ENCODE measurements at regions not wholly inside any gene's neighbourhood (a gene's known extent, or its start where the extent isn't known, plus 50 kb on each side); places are given as distances from the start of the nearest gene placed in this dataset.

- Histone ChIP-seq H3K79me2 (replicated peaks; ENCODE audit: insufficient read depth, low read length) (no peaks in the 10 kb centered on the region), H3F3A (ENCODE audit: insufficient read depth, low read length, poor library complexity, severe bottlenecking) (no peaks in the 10 kb centered on the region), H3K9me2 (ENCODE audit: insufficient read depth, low read length) (no peaks in the 10 kb centered on the region), H3K36me3 (ENCODE audit: insufficient read depth, low read length) (no peaks in the 10 kb centered on the region), H2AFZ (ENCODE audit: low read depth, low read length) (no peak overlapping the region), H3K27me3 (ENCODE audit: insufficient read depth, low read depth, low read length) (no peaks in the 10 kb centered on the region), H3K4me3 (ENCODE audit: low read length) (no peak overlapping the region), H3K9ac (ENCODE audit: low read length) (no peak overlapping the region), H3K27ac (ENCODE audit: low read length) (no peak overlapping the region), H3K4me2 (ENCODE audit: low read length) (no peak overlapping the region), H4K20me1 (ENCODE audit: insufficient read depth) (no peaks in the 10 kb centered on the region), H3K9me3 (ENCODE audit: low read length) (no peaks in the 10 kb centered on the region)
- TF ChIP-seq POLR2AphosphoS5 (IDR thresholded peaks at IDR 0.05) (no peak), RAD21 (conservative IDR thresholded peaks at IDR 0.05) (no peak), MXI1 (conservative IDR thresholded peaks at IDR 0.05; ENCODE audit: poor library complexity, severe bottlenecking) (no peak), SMC3 (conservative IDR thresholded peaks at IDR 0.05; ENCODE audit: poor library complexity) (no peak), CTCF (IDR thresholded peaks at IDR 0.05; ENCODE audit: poor library complexity, severe bottlenecking) (no peak), EZH2 (IDR thresholded peaks at IDR 0.05; ENCODE audit: borderline replicate concordance, insufficient read depth, low read length, poor library complexity, severe bottlenecking) (no peak), REST (IDR thresholded peaks at IDR 0.05; ENCODE audit: borderline replicate concordance) (no peak), EP300 (conservative IDR thresholded peaks at IDR 0.05; ENCODE audit: poor library complexity, severe bottlenecking) (no peak), TAF1 (IDR thresholded peaks at IDR 0.05; ENCODE audit: low read depth) (no peak)
Measured at GRCh38 chrX:148381603-148382002, 118.8 kb upstream of the AFF2 start.

GRCh38 chrX:148382983-148383382 lies 117.4 kb upstream of the AFF2 start:
- H3K9me2 ChIP-seq (ENCODE audit: insufficient read depth, low read length): no peaks in the 10 kb centered on the region
- no peaks in the 10 kb centered on the region for H3K27me3 ChIP-seq (ENCODE audit: insufficient read depth, low read depth, low read length)
- no peaks in the 10 kb centered on the region for H3F3A ChIP-seq (ENCODE audit: insufficient read depth, low read length, poor library complexity, severe bottlenecking)
- no peak overlapping the region for H3K4me3 ChIP-seq (ENCODE audit: low read length)
- H3K4me2 ChIP-seq (ENCODE audit: low read length): no peak overlapping the region
- no peaks in the 10 kb centered on the region for H3K79me2 ChIP-seq (replicated peaks; ENCODE audit: insufficient read depth, low read length)
- H4K20me1 ChIP-seq (ENCODE audit: insufficient read depth): no peaks in the 10 kb centered on the region
- no peak overlapping the region for H3K9ac ChIP-seq (ENCODE audit: low read length)
- H3K9me3 ChIP-seq (ENCODE audit: low read length): no peaks in the 10 kb centered on the region
- no peaks in the 10 kb centered on the region for H3K36me3 ChIP-seq (ENCODE audit: insufficient read depth, low read length)
- TF ChIP-seq EZH2 (IDR thresholded peaks at IDR 0.05; ENCODE audit: borderline replicate concordance, insufficient read depth, low read length, poor library complexity, severe bottlenecking) (no peak), POLR2AphosphoS5 (IDR thresholded peaks at IDR 0.05) (peak; percentile 23), SMC3 (conservative IDR thresholded peaks at IDR 0.05; ENCODE audit: poor library complexity) (no peak), REST (IDR thresholded peaks at IDR 0.05; ENCODE audit: borderline replicate concordance) (peak; percentile 24), MXI1 (conservative IDR thresholded peaks at IDR 0.05; ENCODE audit: poor library complexity, severe bottlenecking) (no peak), CTCF (IDR thresholded peaks at IDR 0.05; ENCODE audit: poor library complexity, severe bottlenecking) (no peak), RAD21 (conservative IDR thresholded peaks at IDR 0.05) (no peak), TAF1 (IDR thresholded peaks at IDR 0.05; ENCODE audit: low read depth) (no peak), EP300 (conservative IDR thresholded peaks at IDR 0.05; ENCODE audit: poor library complexity, severe bottlenecking) (no peak)
- H2AFZ ChIP-seq (ENCODE audit: low read depth, low read length): no peak overlapping the region
- no peak overlapping the region for H3K27ac ChIP-seq (ENCODE audit: low read length)

Data from neural cell (in vitro differentiated cells).